H9 (cell line): ENCODE measurements at regions not wholly inside any gene's neighbourhood (a gene's known extent, or its start where the extent isn't known, plus 50 kb on each side); places are given as distances from the start of the nearest gene placed in this dataset.

Experiments
- DNase-seq: peaks from one replicate; pipeline ENCODE4 v3.0.0-alpha.2; 2017
- H2AFZ ChIP-seq: one replicate; pipeline ENCODE4 v1.6.1; 2013; ENCODE audit warnings: mild to moderate bottlenecking, low read length, control low read depth, moderate library complexity
- H2AK5ac ChIP-seq: 2 replicates; pipeline ENCODE4 v1.6.1; 2013; ENCODE audit warnings: low read length, control low read depth, mixed read lengths; ENCODE audit not compliant: insufficient read length
- H2BK120ac ChIP-seq: one replicate; pipeline ENCODE4 v1.6.1; 2013; ENCODE audit warnings: low read depth, mild to moderate bottlenecking, low read length, control low read depth, inconsistent platforms; ENCODE audit not compliant: poor library complexity, severe bottlenecking
- H2BK12ac ChIP-seq: 2 replicates; pipeline ENCODE4 v1.6.1; 2013; ENCODE audit warnings: low read length, control low read depth, mixed read lengths, low read depth; ENCODE audit not compliant: insufficient read length
- H2BK15ac ChIP-seq: 2 replicates; pipeline ENCODE4 v1.6.1; 2013; ENCODE audit warnings: low read depth, low read length, control low read depth
- H2BK20ac ChIP-seq: one replicate; pipeline ENCODE4 v1.6.1; 2013; ENCODE audit warnings: low read depth, mild to moderate bottlenecking, low read length, control low read depth, inconsistent platforms; ENCODE audit not compliant: poor library complexity, severe bottlenecking
- H2BK5ac ChIP-seq: 2 replicates; pipeline ENCODE4 v1.6.1; 2013; ENCODE audit warnings: low read length, control low read depth, mixed read lengths; ENCODE audit not compliant: insufficient read length
- H3K14ac ChIP-seq: 2 replicates; pipeline ENCODE4 v1.6.1; 2013; ENCODE audit warnings: low read length, control low read depth; ENCODE audit not compliant: insufficient read depth
- H3K18ac ChIP-seq: 2 replicates; pipeline ENCODE4 v1.6.1; 2013; ENCODE audit warnings: low read depth, mild to moderate bottlenecking, mixed read lengths, low read length, control low read depth; ENCODE audit not compliant: insufficient read length
- H3K23ac ChIP-seq: 2 replicates; pipeline ENCODE4 v1.6.1; 2013; ENCODE audit warnings: low read length, control low read depth, mixed read lengths, low read depth; ENCODE audit not compliant: insufficient read length
- H3K23me2 ChIP-seq: 2 replicates; pipeline ENCODE4 v1.6.1; 2013; ENCODE audit warnings: low read depth, mild to moderate bottlenecking, mixed read lengths, low read length, control low read depth; ENCODE audit not compliant: insufficient read length, poor library complexity, severe bottlenecking
- H3K27ac ChIP-seq: 2 replicates; pipeline ENCODE4 v1.5.1; 2013; ENCODE audit warnings: low read length, control low read depth, mixed read lengths, low read depth; ENCODE audit not compliant: insufficient read length
- H3K27me3 ChIP-seq: 2 replicates; pipeline ENCODE4 v1.6.1; 2013; ENCODE audit warnings: low read length, control low read depth, inconsistent platforms; ENCODE audit not compliant: insufficient read depth
- H3K4ac ChIP-seq: 2 replicates; pipeline ENCODE4 v1.6.1; 2013; ENCODE audit warnings: low read depth, mild to moderate bottlenecking, control low read depth, inconsistent platforms, low read length, moderate library complexity
- H3K4me1 ChIP-seq: 2 replicates; pipeline ENCODE4 v1.6.1; 2013; ENCODE audit warnings: low read length, control low read depth, inconsistent platforms; ENCODE audit not compliant: insufficient read depth
- H3K4me2 ChIP-seq: 2 replicates; pipeline ENCODE4 v1.6.1; 2013; ENCODE audit warnings: low read length, control low read depth, mixed read lengths; ENCODE audit not compliant: insufficient read length, insufficient read depth
- H3K56ac ChIP-seq: 2 replicates; pipeline ENCODE4 v1.6.1; 2013; ENCODE audit warnings: low read depth, mild to moderate bottlenecking, mixed read lengths, low read length, control low read depth; ENCODE audit not compliant: insufficient read length
- H3K79me1 ChIP-seq: 2 replicates; pipeline ENCODE4 v1.6.1; 2013; ENCODE audit warnings: low read depth, mild to moderate bottlenecking, moderate library complexity, low read length, control low read depth, inconsistent platforms; ENCODE audit not compliant: insufficient read depth, poor library complexity, severe bottlenecking
- H3K79me2 ChIP-seq: 2 replicates; pipeline ENCODE4 v1.6.1; 2013; ENCODE audit warnings: low read length, control low read depth, inconsistent platforms; ENCODE audit not compliant: insufficient read depth
- H3K9ac ChIP-seq: 2 replicates; pipeline ENCODE4 v1.6.1; 2013; ENCODE audit warnings: low read length, control low read depth, mixed read lengths; ENCODE audit not compliant: insufficient read length; ENCODE audit errors: extremely low read depth
- H3K9me3 ChIP-seq: one replicate; pipeline ENCODE4 v1.6.1; 2013; ENCODE audit warnings: low read depth, low read length, inconsistent platforms; ENCODE audit not compliant: control insufficient read depth
- H3T11ph ChIP-seq: one replicate; pipeline ENCODE4 v1.6.1; 2013; ENCODE audit warnings: mild to moderate bottlenecking, low read length, control low read depth, inconsistent platforms
- H4K20me1 ChIP-seq: one replicate; pipeline ENCODE4 v1.6.1; 2013; ENCODE audit not compliant: control insufficient read depth, insufficient read length, insufficient read depth
- H4K5ac ChIP-seq: 2 replicates; pipeline ENCODE4 v1.6.1; 2013; ENCODE audit warnings: low read depth, mild to moderate bottlenecking, mixed read lengths, low read length, control low read depth; ENCODE audit not compliant: insufficient read length
- H4K8ac ChIP-seq: replicated peaks from 2 replicates; pipeline ENCODE4 v1.6.1; 2013; ENCODE audit warnings: low read length, control low read depth, mixed read lengths, low read depth; ENCODE audit not compliant: insufficient read length
- H4K91ac ChIP-seq: 2 replicates; pipeline ENCODE4 v1.6.1; 2013; ENCODE audit warnings: low read depth, mild to moderate bottlenecking, moderate library complexity, mixed read lengths, low read length, control low read depth; ENCODE audit not compliant: insufficient read length
- H3K27ac Mint-ChIP-seq, 3 experiments: 2 replicates in 2 of 3; 3 replicates in 1 of 3; pipeline ENCODE4 v1.8.0; 2020 to 2021; ENCODE audit warnings: mixed read lengths in 3 of 3, mild to moderate bottlenecking in 1 of 3, moderate library complexity in 1 of 3
- H3K27me3 Mint-ChIP-seq: 2 replicates; pipeline ENCODE4 v1.8.0; 2021; ENCODE audit warnings: low read depth, mild to moderate bottlenecking, moderate library complexity, mixed read lengths
- H3K36me3 Mint-ChIP-seq, 3 experiments: 2 replicates in 2 of 3; 3 replicates in 1 of 3; pipeline ENCODE4 v1.8.0; 2020 to 2021; ENCODE audit warnings: low read depth in 3 of 3, mixed read lengths in 3 of 3; ENCODE audit not compliant: insufficient read depth in 1 of 3
- H3K4me1 Mint-ChIP-seq, 2 experiments: 2 replicates each; pipeline ENCODE4 v1.8.0; 2020; ENCODE audit warnings: mixed read lengths in 2 of 2
- H3K4me3 Mint-ChIP-seq, 2 experiments: 2 replicates in 1 of 2; 3 replicates in 1 of 2; pipeline ENCODE4 v1.8.0; 2020 to 2021; ENCODE audit warnings: mild to moderate bottlenecking in 2 of 2, mixed read lengths in 2 of 2, moderate library complexity in 1 of 2
- H3K9me3 Mint-ChIP-seq, 2 experiments: 2 replicates in 1 of 2; 3 replicates in 1 of 2; pipeline ENCODE4 v1.8.0; 2020; ENCODE audit warnings: mild to moderate bottlenecking in 2 of 2, mixed read lengths in 2 of 2, moderate library complexity in 1 of 2
- CTCF ChIP-seq: fragments of 200-600 bp; sonication (generic); conservative IDR thresholded peaks from 3 replicates; pipeline ENCODE4 v1.8.0; 2021; ENCODE audit warnings: antibody characterized with exemption, mild to moderate bottlenecking
- WGBS: extraction: QIAGEN DNeasy Blood & Tissue Kit; methylation state at CpG from one replicate; pipeline ENCODE4 v1.1.7; 2013; ENCODE audit warnings: missing lambda C conversion rate, low lambda C conversion rate, mixed read lengths; ENCODE audit not compliant: insufficient read length; ENCODE audit errors: extremely low coverage; 5-methylcytosine and 5-hydroxymethylcytosine counted together

DNA sequence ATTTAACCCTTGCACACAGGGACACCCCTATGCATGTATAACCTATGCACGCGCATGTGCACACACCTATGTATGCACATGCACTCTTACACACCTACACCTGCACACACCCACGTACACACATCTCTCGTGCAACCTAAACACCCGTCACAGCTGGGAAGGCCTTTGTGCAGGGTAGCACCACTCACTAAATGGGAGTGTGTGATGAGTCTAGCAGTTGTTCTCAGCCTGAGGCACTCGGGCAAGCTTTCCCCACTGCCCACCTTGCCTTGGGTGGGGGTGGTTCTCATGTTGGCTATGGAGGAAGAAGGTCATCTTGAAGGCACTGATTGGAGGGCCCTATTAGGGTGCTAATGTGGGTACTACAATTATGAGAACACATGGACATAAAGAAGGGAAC is 85.8 kb downstream of the DLL1 start:
- no peak overlapping the region for H3K23ac ChIP-seq
- H4K20me1 ChIP-seq, result no peaks in the 10 kb centered on the region
- DNase-seq, result peak; percentile 15
- no peak overlapping the region for H4K91ac ChIP-seq
- H3K27ac Mint-ChIP-seq, result peak overlapping the region in 1 of 3 experiments; percentile 59; a peak in 1 of 7 replicates
- no peaks in the 10 kb centered on the region for H3K36me3 Mint-ChIP-seq
- no peaks in the 10 kb centered on the region for H3K9me3 ChIP-seq
- no peak overlapping the region for H3K9ac ChIP-seq
- no peak overlapping the region for H3T11ph ChIP-seq
- no peak overlapping the region for H3K4ac ChIP-seq
- peaks cover 5 to 13% of the 10 kb centered on the region in 2 experiments; a peak in 4 of 5 replicates for H3K9me3 Mint-ChIP-seq
- peaks cover 3% of the 10 kb centered on the region; the same call in 1 of the 2 replicates for H3K27me3 Mint-ChIP-seq
- H3K18ac ChIP-seq, result no peak overlapping the region
- no peak overlapping the region for H3K27ac ChIP-seq
- no peaks in the 10 kb centered on the region for H3K27me3 ChIP-seq
- H3K4me3 Mint-ChIP-seq, result no peak overlapping the region
- no peaks in the 10 kb centered on the region for H3K79me1 ChIP-seq
- H2BK20ac ChIP-seq, result no peak overlapping the region
- H4K8ac ChIP-seq, result no peak overlapping the region
- H3K79me2 ChIP-seq, result no peaks in the 10 kb centered on the region
- no CpG with 5 or more reads among the region's 6 CpGs for WGBS
- H2BK15ac ChIP-seq, result no peak overlapping the region
- H2BK5ac ChIP-seq, result no peak overlapping the region
- H3K23me2 ChIP-seq, result no peaks in the 10 kb centered on the region
- H2BK120ac ChIP-seq, result no peak overlapping the region
- no peak overlapping the region for H2BK12ac ChIP-seq
- no peak overlapping the region for H3K56ac ChIP-seq
- no peak overlapping the region for H3K4me2 ChIP-seq
- H3K14ac ChIP-seq, result no peak overlapping the region
- H2AFZ ChIP-seq, result no peak overlapping the region
- no peak overlapping the region for H4K5ac ChIP-seq
- H2AK5ac ChIP-seq, result no peak overlapping the region
- H3K4me1 ChIP-seq, result no peaks in the 10 kb centered on the region
- no peaks in the 10 kb centered on the region for H3K4me1 Mint-ChIP-seq
- TF ChIP-seq CTCF, result no peak
